NCI-H1436 treated with DMSO at 0.1 percent for 48 hours (cell line): ENCODE measurements at regions not wholly inside any gene's neighbourhood (a gene's known extent, or its start where the extent isn't known, plus 50 kb on each side); places are given as distances from the start of the nearest gene placed in this dataset.
"Not testable (repeated sequence)": the region's sequence is repeated elsewhere in the genome, so short reads cannot be mapped to it uniquely, and the experiment has no call there.

Experiments used
- DNase-seq: peaks from one replicate; lab custom pipeline; 2025; lab: John Stamatoyannopoulos, UW

- DNase-seq, result not testable (repeated sequence)
Observed at GRCh38 chr5:29451004-29451403, 1742.5 kb upstream of the CDH6 start.

GRCh38 chr5:29414681-29415080 is 1778.8 kb upstream of the CDH6 start:
- DNase-seq, result no peak

GRCh38 chr5:29412979-29413378 is 1780.5 kb upstream of the CDH6 start:
- DNase-seq, result no peak

GRCh38 chr5:29402270-29402669 is 1791.2 kb upstream of the CDH6 start:
- DNase-seq, result no peak

GRCh38 chr5:29389993-29390392 is 1803.5 kb upstream of the CDH6 start:
- DNase-seq, result no peak

- DNase-seq, result no peak
Observed at GRCh38 chr5:29387384-29387783, 1806.1 kb upstream of the CDH6 start.

- DNase-seq, result no peak
Observed at GRCh38 chr5:29382780-29383179, 1810.7 kb upstream of the CDH6 start.

- DNase-seq, result no peak
Observed at GRCh38 chr5:29380029-29380428, 1813.5 kb upstream of the CDH6 start.

GRCh38 chr5:29379619-29380018 is 1813.9 kb upstream of the CDH6 start:
- no peak for DNase-seq

GRCh38 chr5:29378104-29378503 is 1815.4 kb upstream of the CDH6 start:
- DNase-seq, result no peak

- DNase-seq, result no peak
Observed at GRCh38 chr5:29370248-29370647, 1823.2 kb upstream of the CDH6 start.

GRCh38 chr5:29367176-29367833 is 1826.2 kb upstream of the CDH6 start:
- DNase-seq, result no peak

GRCh38 chr5:29351170-29351569 is 1842.3 kb upstream of the CDH6 start:
- no peak for DNase-seq

GRCh38 chr5:29337030-29337429 is 1856.5 kb upstream of the CDH6 start:
- DNase-seq, result no peak

GRCh38 chr5:29321591-29321990 is 1871.9 kb upstream of the CDH6 start:
- DNase-seq, result no peak

- DNase-seq, result no peak
Observed at GRCh38 chr5:29309359-29309758, 1884.1 kb upstream of the CDH6 start.

- DNase-seq, result no peak
Observed at GRCh38 chr5:29307478-29307877, 1886.0 kb upstream of the CDH6 start.

- no peak for DNase-seq
Observed at GRCh38 chr5:29304545-29304944, 1888.9 kb upstream of the CDH6 start.

GRCh38 chr5:29296548-29296947 is 1896.9 kb upstream of the CDH6 start:
- DNase-seq, result no peak

- no peak for DNase-seq
Observed at GRCh38 chr5:29277642-29278041, 1915.8 kb upstream of the CDH6 start.

- DNase-seq, result no peak
Observed at GRCh38 chr5:29276371-29276770, 1917.1 kb upstream of the CDH6 start.

- no peak for DNase-seq
Observed at GRCh38 chr5:29263915-29264351, 1929.6 kb upstream of the CDH6 start.

- no peak for DNase-seq
Observed at GRCh38 chr5:29262339-29263123, 1931.0 kb upstream of the CDH6 start.

GRCh38 chr5:29261213-29261612 is 1932.3 kb upstream of the CDH6 start:
- no peak for DNase-seq
